ENCODE measurements at regions not wholly inside any gene's neighbourhood (a gene's known extent, or its start where the extent isn't known, plus 50 kb on each side); places are given as distances from the start of the nearest gene placed in this dataset.

GRCh38 chr14:45650754-45651153 is 397.8 kb upstream of the MIS18BP1 start:
- ATAC-seq (no peak), DNase-seq (ENCODE audit: low spot score) (peak; percentile 11)
- Histone ChIP-seq H3K36me3 (ENCODE audit: insufficient read depth) (no peaks in the 10 kb centered on the region), H3K79me2 (replicated peaks; ENCODE audit: insufficient read depth) (no peaks in the 10 kb centered on the region), H3K4me1 (ENCODE audit: insufficient read depth) (no peaks in the 10 kb centered on the region), H3K9me2 (ENCODE audit: insufficient read depth) (no peaks in the 10 kb centered on the region), H3K27ac (ENCODE audit: low read depth) (no peak overlapping the region), H3K4me2 (no peak overlapping the region), H4K20me1 (replicated peaks; ENCODE audit: insufficient read depth) (no peaks in the 10 kb centered on the region), H2AFZ (no peak overlapping the region), H3K27me3 (ENCODE audit: insufficient read depth) (no peaks in the 10 kb centered on the region), H3F3A (replicated peaks; ENCODE audit: low read depth) (no peaks in the 10 kb centered on the region), H3K4me3 (no peak overlapping the region)
- no peak overlapping the region for H3K27ac Mint-ChIP-seq
- no peak overlapping the region for H3K4me3 Mint-ChIP-seq
- no peaks in the 10 kb centered on the region for H3K9me3 Mint-ChIP-seq
- no peaks in the 10 kb centered on the region for H3K27me3 Mint-ChIP-seq (ENCODE audit: insufficient read depth, low read depth, poor library complexity)
- TF ChIP-seq CTCF (conservative IDR thresholded peaks at IDR 0.05; ENCODE audit: low read depth in 2 of 2) (peak in 1 of 2 experiments; percentile 51; a peak in 2 of 4 replicates), JUNB (IDR thresholded peaks at IDR 0.05; ENCODE audit: unreplicated experiment) (no peak)
- H3K4me1 Mint-ChIP-seq = no peaks in the 10 kb centered on the region
- no peaks in the 10 kb centered on the region for H3K36me3 Mint-ChIP-seq (ENCODE audit: low read depth)

- H2AFZ ChIP-seq = no peak overlapping the region
- Mint-ChIP-seq H3K36me3 (ENCODE audit: low read depth) (no peaks in the 10 kb centered on the region), H3K9me3 (no peaks in the 10 kb centered on the region), H3K27ac (no peak overlapping the region), H3K4me1 (no peaks in the 10 kb centered on the region), H3K27me3 (ENCODE audit: insufficient read depth, low read depth, poor library complexity) (no peaks in the 10 kb centered on the region), H3K4me3 (no peak overlapping the region)
- H3K27ac ChIP-seq (ENCODE audit: low read depth) = no peak overlapping the region
- no peak for ATAC-seq
- H3K36me3 ChIP-seq (ENCODE audit: insufficient read depth) = no peaks in the 10 kb centered on the region
- H4K20me1 ChIP-seq (replicated peaks; ENCODE audit: insufficient read depth) = no peaks in the 10 kb centered on the region
- DNase-seq (ENCODE audit: low spot score) = no peak
- no peaks in the 10 kb centered on the region for H3F3A ChIP-seq (replicated peaks; ENCODE audit: low read depth)
- no peaks in the 10 kb centered on the region for H3K4me1 ChIP-seq (ENCODE audit: insufficient read depth)
- no peaks in the 10 kb centered on the region for H3K9me2 ChIP-seq (ENCODE audit: insufficient read depth)
- no peak overlapping the region for H3K4me3 ChIP-seq
- H3K4me2 ChIP-seq = no peak overlapping the region
- H3K27me3 ChIP-seq (ENCODE audit: insufficient read depth) = no peaks in the 10 kb centered on the region
- no peaks in the 10 kb centered on the region for H3K79me2 ChIP-seq (replicated peaks; ENCODE audit: insufficient read depth)
- TF ChIP-seq EZH2 (IDR thresholded peaks at IDR 0.05; ENCODE audit: low read depth, unreplicated experiment) = no peak
- TF ChIP-seq ETS1 (IDR thresholded peaks at IDR 0.05) = no peak
- TF ChIP-seq ZNF114 (CRISPR knock-in tag; IDR thresholded peaks at IDR 0.05) = no peak
- TF ChIP-seq ZNF462 (CRISPR knock-in tag; IDR thresholded peaks at IDR 0.05) = no peak
- no peak for TF ChIP-seq STAT1 (IDR thresholded peaks at IDR 0.05; ENCODE audit: unreplicated experiment)
- TF ChIP-seq ZNF331 (CRISPR knock-in tag; IDR thresholded peaks at IDR 0.05; ENCODE audit: low read depth) = no peak
- TF ChIP-seq CTCF (conservative IDR thresholded peaks at IDR 0.05; ENCODE audit: low read depth in 2 of 2) = no peak
These were observed 396.0 kb upstream of the MIS18BP1 start for GRCh38 chr14:45649051-45649450.

All from GM23338 (cell line).